A549 (cell line): ENCODE measurements at regions not wholly inside any gene's neighbourhood (a gene's known extent, or its start where the extent isn't known, plus 50 kb on each side); places are given as distances from the start of the nearest gene placed in this dataset.

ENCODE experiments used
- ATAC-seq, 2 experiments: fragments of 200-7000 bp in 1 of 2; fragments of >200 bp in 1 of 2; cut with Nextera tagmentation in 1 of 2; cut with Tn5 transposase in 1 of 2; 3 replicates each; pipeline versions ENCODE4 v1.8.0 to v1.9.1; 2018 to 2020; ENCODE audit warnings: mild to moderate bottlenecking in 1 of 2, moderate library complexity in 1 of 2
- CTCF ChIA-PET: fragments of 300-600 bp; sonication (Branson Sonifier 250); formaldehyde crosslinking; extraction: SDS; loops from one replicate; lab custom pipeline; 2021; ENCODE audit warnings: antibody characterized with exemption, inconsistent platforms; lab: Yijun Ruan, JAX
- POLR2A ChIA-PET: fragments of 350-600 bp; formaldehyde crosslinking; extraction: SDS; loops from one replicate; lab custom pipeline; 2021; ENCODE audit warnings: antibody characterized with exemption, inconsistent platforms; lab: Yijun Ruan, JAX
- DNase-seq, 2 experiments: peaks; one replicate each; pipeline versions ENCODE4 v3.0.0 to v3.0.0-alpha.2; 2011 to 2016; ENCODE audit warnings: low read depth in 1 of 2, low spot score in 1 of 2
- FAIRE-seq: peaks from 2 replicates; lab custom pipeline; 2011; peaks lifted over from hg19 to GRCh38; lab: Jason Lieb, UNC
- H3K27ac ChIP-seq, 2 experiments: fragments of >200 bp; sonication (Bioruptor Twin); formaldehyde crosslinking; 3 replicates each; pipeline ENCODE4 v1.5.1; 2016 to 2017
- H3K4me1 ChIP-seq: fragments of >200 bp; sonication (Bioruptor Twin); formaldehyde crosslinking; 3 replicates; pipeline ENCODE4 v1.6.1; 2016
- H3K4me2 ChIP-seq: fragments of >200 bp; sonication (Bioruptor Twin); formaldehyde crosslinking; 3 replicates; pipeline ENCODE4 v1.6.1; 2016
- H3K4me3 ChIP-seq: fragments of >200 bp; sonication (Bioruptor Twin); formaldehyde crosslinking; 3 replicates; pipeline ENCODE4 v1.5.1; 2016
- H3K9me3 ChIP-seq: fragments of >200 bp; sonication (Bioruptor Twin); formaldehyde crosslinking; 3 replicates; pipeline ENCODE4 v1.6.1; 2016
- BCL3 ChIP-seq: fragments of >200 bp; sonication (Bioruptor Twin); formaldehyde crosslinking; IDR thresholded peaks from 3 replicates; pipeline ENCODE4 v1.6.1; 2016
- CBX8 ChIP-seq: fragments of 200-600 bp; sonication (generic); IDR thresholded peaks from 2 replicates; pipeline ENCODE4 v1.6.1; 2016
- CHD2 ChIP-seq: fragments of 150-350 bp; IDR thresholded peaks from 2 replicates; pipeline ENCODE4 v1.6.1; 2014; ENCODE audit warnings: low read length; ENCODE audit not compliant: partially characterized antibody
- EHMT2 ChIP-seq: fragments of 200-600 bp; sonication (generic); IDR thresholded peaks from 2 replicates; pipeline ENCODE4 v1.6.1; 2016; ENCODE audit warnings: antibody characterized with exemption, low read depth, mild to moderate bottlenecking, moderate library complexity
- FOSL2 ChIP-seq, 2 experiments: fragments of 450-650 bp in 1 of 2; fragments of >200 bp in 1 of 2; sonication (Bioruptor Twin) in 1 of 2; formaldehyde crosslinking; IDR thresholded peaks; 2 replicates each; pipeline versions ENCODE4 v1.5.0 to v1.6.1; 2016 to 2020; ENCODE audit warnings: mild to moderate bottlenecking in 1 of 2, moderate library complexity in 1 of 2
- FOXS1 ChIP-seq: fragments of 250-450 bp; sonication (Bioruptor Pico); IDR thresholded peaks from 2 replicates; pipeline ENCODE4 v1.5.0; 2020; ENCODE audit warnings: mild to moderate bottlenecking, moderate library complexity
- HOXA7 ChIP-seq: fragments of 250-450 bp; sonication (Bioruptor Pico); IDR thresholded peaks from 2 replicates; pipeline ENCODE4 v1.5.0; 2020; ENCODE audit warnings: mild to moderate bottlenecking, moderate library complexity
- JUN ChIP-seq, 2 experiments: fragments of >200 bp; sonication (Bioruptor Twin); formaldehyde crosslinking; IDR thresholded peaks; 2 replicates in 1 of 2; 3 replicates in 1 of 2; pipeline ENCODE4 v1.6.1; 2016 to 2017
- JUNB ChIP-seq: fragments of >200 bp; sonication (Bioruptor Twin); formaldehyde crosslinking; IDR thresholded peaks from 2 replicates; pipeline ENCODE4 v1.6.1; 2016
- MAX ChIP-seq: IDR thresholded peaks from 2 replicates; pipeline ENCODE4 v1.6.1; 2012
- MYC ChIP-seq: IDR thresholded peaks from 2 replicates; pipeline ENCODE4 v1.6.1; 2012; ENCODE audit warnings: mild to moderate bottlenecking, inconsistent platforms, low read length, improper control_type of control experiment, borderline replicate concordance
- NFE2L2 ChIP-seq: fragments of 150-350 bp; conservative IDR thresholded peaks from 2 replicates; pipeline ENCODE4 v1.6.1; 2014; ENCODE audit warnings: low read length
- NR3C1 ChIP-seq: fragments of >200 bp; sonication (Bioruptor Twin); formaldehyde crosslinking; IDR thresholded peaks from 3 replicates; pipeline ENCODE4 v1.6.1; 2017
- PBX3 ChIP-seq: IDR thresholded peaks from 2 replicates; pipeline ENCODE4 v1.6.1; 2012
- RAD21 ChIP-seq, 2 experiments: fragments of >200 bp in 1 of 2; sonication (Bioruptor Twin) in 1 of 2; formaldehyde crosslinking in 1 of 2; IDR thresholded peaks in 1 of 2; conservative IDR thresholded peaks in 1 of 2; 2 replicates in 1 of 2; 3 replicates in 1 of 2; pipeline ENCODE4 v1.6.1; 2012 to 2018; ENCODE audit warnings: inconsistent platforms in 1 of 2
- RNF2 ChIP-seq: fragments of 200-600 bp; sonication (generic); IDR thresholded peaks from 2 replicates; pipeline ENCODE4 v1.6.1; 2016; ENCODE audit warnings: low read depth, mild to moderate bottlenecking, antibody characterized with exemption, moderate library complexity, borderline replicate concordance
- SMC3 ChIP-seq: fragments of >200 bp; sonication (Bioruptor Twin); formaldehyde crosslinking; IDR thresholded peaks from 3 replicates; pipeline ENCODE4 v1.6.1; 2018; ENCODE audit warnings: inconsistent platforms
- SREBF2 ChIP-seq: fragments of 450-650 bp; IDR thresholded peaks from 2 replicates; pipeline ENCODE4 v1.6.1; 2014; ENCODE audit warnings: mild to moderate bottlenecking, moderate library complexity
- ZC3H11A ChIP-seq: fragments of 450-650 bp; IDR thresholded peaks from 2 replicates; pipeline ENCODE4 v1.6.1; 2014; ENCODE audit warnings: antibody characterized with exemption, mild to moderate bottlenecking
- ZFP36 ChIP-seq: fragments of 450-650 bp; IDR thresholded peaks from 2 replicates; pipeline ENCODE4 v1.6.1; 2014; ENCODE audit warnings: borderline replicate concordance; ENCODE audit not compliant: partially characterized antibody
- WGBS: methylation state at CpG from one replicate; pipeline ENCODE4 v1.1.6; 2017; ENCODE audit errors: missing lambda C conversion rate; 5-methylcytosine and 5-hydroxymethylcytosine counted together
- TF ChIP-seq, protein P1 (sequence below): fragments of 200-600 bp; sonication (generic); IDR thresholded peaks from 2 replicates; pipeline ENCODE4 v1.6.1; 2016; ENCODE audit warnings: antibody characterized with exemption, mild to moderate bottlenecking, moderate library complexity
- TF ChIP-seq, protein P2 (sequence below): IDR thresholded peaks from 2 replicates; pipeline ENCODE4 v1.6.1; 2012; ENCODE audit warnings: low read depth, borderline replicate concordance
- TF ChIP-seq, protein P3 (sequence below): fragments of 150-350 bp; IDR thresholded peaks from 2 replicates; pipeline ENCODE4 v1.6.1; 2014; ENCODE audit warnings: low read depth, mild to moderate bottlenecking, low read length

DNA sequence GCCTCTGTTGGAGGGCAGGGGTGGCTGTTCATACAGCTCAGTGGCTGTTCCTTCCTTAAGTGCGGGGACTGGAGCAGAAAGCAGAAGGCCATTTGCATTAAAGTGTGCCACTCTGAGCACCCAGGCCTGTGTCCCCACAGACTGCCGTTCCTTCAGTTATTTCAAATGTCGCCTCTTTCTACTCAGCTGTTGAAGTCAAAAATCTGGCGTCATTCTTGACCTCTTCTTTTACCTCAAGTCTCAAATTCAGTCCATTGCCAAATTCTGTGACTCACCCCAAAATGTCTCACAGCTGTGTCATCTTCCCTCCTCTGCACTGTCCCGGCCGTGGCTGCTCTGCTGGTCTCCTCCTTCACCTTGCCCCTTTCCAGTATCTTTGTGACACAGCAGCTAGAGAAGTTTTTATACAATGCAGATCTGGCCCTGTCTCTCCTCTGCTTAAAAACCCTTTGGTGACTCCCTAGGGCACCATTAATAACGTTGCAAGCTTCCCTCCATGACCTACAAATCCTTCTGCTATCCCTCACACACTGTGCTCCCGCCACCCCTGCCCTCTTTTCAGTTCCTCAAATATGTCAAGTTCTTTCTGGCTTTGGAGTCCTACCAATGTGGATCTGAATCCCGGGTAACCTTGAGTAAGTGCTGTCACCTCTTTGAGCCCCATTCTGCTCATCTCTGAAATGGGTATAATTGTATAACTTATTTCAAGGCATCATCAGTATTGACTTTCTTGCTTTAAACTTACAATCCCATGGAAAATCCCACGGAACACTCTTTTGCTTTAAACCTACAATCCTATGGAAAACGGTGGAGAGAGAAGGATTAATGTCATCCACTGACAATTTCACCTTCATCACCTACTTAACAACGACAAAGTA lies 98.3 kb upstream of the BOD1 start:
- Histone ChIP-seq H3K4me3 (no peak overlapping the region), H3K9me3 (no peaks in the 10 kb centered on the region), H3K4me2 (peak overlapping the region; percentile 50), H3K27ac (peak overlapping the region; percentile 60 to 84), H3K4me1 (peaks cover 31% of the 10 kb centered on the region)
- FAIRE-seq (no peak), ATAC-seq (peak; percentile 73 to 82), DNase-seq (peak; percentile 53 to 71)
- POLR2A ChIA-PET = interaction anchor here (0.8 kb wide), 1 partner anchor 175 kb away, joined by 3 read pairs; no protein-coding TSS in a partner anchor
- TF ChIP-seq RAD21 (conservative IDR thresholded peaks at IDR 0.05 in 1 of 2, IDR thresholded peaks at IDR 0.05 in 1 of 2) (0 out of 5 replicates have a peak, but pooled peaks of 1 of the 2 experiments have one; percentile 19), SMC3 (no peak), CHD2 (no peak), RNF2 (no peak), FOSL2 (IDR thresholded peaks at IDR 0.05) (peak; percentile 69), FOSL2 (CRISPR knock-in tag; IDR thresholded peaks at IDR 0.05) (peak; percentile 83), JUN (IDR thresholded peaks at IDR 0.05) (no peak), FOXS1 (CRISPR knock-in tag) (no peak), CBX8 (no peak), JUNB (peak; percentile 47; the same call in 1 of the 2 replicates), EHMT2 (no peak), SREBF2 (no peak), PBX3 (no peak), MYC (no peak), NR3C1 (no peak), MAX (no peak), BCL3 (no peak), NFE2L2 (no peak), HOXA7 (CRISPR knock-in tag) (no peak), ZFP36 (no peak), ZC3H11A (no peak)
- TF ChIP-seq, protein P1, sequence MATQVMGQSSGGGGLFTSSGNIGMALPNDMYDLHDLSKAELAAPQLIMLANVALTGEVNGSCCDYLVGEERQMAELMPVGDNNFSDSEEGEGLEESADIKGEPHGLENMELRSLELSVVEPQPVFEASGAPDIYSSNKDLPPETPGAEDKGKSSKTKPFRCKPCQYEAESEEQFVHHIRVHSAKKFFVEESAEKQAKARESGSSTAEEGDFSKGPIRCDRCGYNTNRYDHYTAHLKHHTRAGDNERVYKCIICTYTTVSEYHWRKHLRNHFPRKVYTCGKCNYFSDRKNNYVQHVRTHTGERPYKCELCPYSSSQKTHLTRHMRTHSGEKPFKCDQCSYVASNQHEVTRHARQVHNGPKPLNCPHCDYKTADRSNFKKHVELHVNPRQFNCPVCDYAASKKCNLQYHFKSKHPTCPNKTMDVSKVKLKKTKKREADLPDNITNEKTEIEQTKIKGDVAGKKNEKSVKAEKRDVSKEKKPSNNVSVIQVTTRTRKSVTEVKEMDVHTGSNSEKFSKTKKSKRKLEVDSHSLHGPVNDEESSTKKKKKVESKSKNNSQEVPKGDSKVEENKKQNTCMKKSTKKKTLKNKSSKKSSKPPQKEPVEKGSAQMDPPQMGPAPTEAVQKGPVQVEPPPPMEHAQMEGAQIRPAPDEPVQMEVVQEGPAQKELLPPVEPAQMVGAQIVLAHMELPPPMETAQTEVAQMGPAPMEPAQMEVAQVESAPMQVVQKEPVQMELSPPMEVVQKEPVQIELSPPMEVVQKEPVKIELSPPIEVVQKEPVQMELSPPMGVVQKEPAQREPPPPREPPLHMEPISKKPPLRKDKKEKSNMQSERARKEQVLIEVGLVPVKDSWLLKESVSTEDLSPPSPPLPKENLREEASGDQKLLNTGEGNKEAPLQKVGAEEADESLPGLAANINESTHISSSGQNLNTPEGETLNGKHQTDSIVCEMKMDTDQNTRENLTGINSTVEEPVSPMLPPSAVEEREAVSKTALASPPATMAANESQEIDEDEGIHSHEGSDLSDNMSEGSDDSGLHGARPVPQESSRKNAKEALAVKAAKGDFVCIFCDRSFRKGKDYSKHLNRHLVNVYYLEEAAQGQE = no peak
- TF ChIP-seq, protein P2, sequence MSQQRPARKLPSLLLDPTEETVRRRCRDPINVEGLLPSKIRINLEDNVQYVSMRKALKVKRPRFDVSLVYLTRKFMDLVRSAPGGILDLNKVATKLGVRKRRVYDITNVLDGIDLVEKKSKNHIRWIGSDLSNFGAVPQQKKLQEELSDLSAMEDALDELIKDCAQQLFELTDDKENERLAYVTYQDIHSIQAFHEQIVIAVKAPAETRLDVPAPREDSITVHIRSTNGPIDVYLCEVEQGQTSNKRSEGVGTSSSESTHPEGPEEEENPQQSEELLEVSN = no peak
- TF ChIP-seq, protein P3, sequence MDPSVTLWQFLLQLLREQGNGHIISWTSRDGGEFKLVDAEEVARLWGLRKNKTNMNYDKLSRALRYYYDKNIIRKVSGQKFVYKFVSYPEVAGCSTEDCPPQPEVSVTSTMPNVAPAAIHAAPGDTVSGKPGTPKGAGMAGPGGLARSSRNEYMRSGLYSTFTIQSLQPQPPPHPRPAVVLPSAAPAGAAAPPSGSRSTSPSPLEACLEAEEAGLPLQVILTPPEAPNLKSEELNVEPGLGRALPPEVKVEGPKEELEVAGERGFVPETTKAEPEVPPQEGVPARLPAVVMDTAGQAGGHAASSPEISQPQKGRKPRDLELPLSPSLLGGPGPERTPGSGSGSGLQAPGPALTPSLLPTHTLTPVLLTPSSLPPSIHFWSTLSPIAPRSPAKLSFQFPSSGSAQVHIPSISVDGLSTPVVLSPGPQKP = no peak
- 49% methylated on average over 12 of the region's 12 CpGs for WGBS
- CTCF ChIA-PET = interaction anchor here (0.6 to 1.7 kb wide), 3 partner anchors 15 to 65 kb away, joined by 3 to 4 read pairs (median 3); no protein-coding TSS in a partner anchor
